Activated CD8-positive, alpha-beta memory T cell treated with anti-CD3 and anti-CD28 coated beads, Interleukin-2, amount 50 U/mL, for 24 hours (primary cell): ENCODE measurements at regions not wholly inside any gene's neighbourhood (a gene's known extent, or its start where the extent isn't known, plus 50 kb on each side); places are given as distances from the start of the nearest gene placed in this dataset.

ENCODE experiments used
- DNase-seq: peaks from one replicate; pipeline ENCODE4 v3.0.0-alpha.2; 2020; ENCODE audit errors: extremely low read depth

DNA sequence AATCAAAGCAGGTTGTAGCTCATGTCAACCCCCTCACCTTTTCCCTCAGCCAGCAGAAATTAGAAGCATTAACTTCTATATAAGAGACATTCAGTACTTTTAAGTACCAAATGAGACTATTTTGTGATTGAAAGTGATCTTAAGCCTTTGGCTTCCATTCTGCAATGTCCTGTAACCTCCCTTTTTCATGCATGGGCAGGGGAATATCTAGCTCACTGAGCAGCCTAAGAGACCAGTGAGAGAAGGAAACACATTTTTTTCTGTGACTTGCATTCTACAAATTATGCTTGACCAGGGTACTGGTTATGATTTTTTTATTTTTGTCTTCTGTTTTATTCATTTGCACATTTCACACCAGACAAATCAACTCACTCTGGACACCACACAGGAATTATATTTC, 369.6 kb downstream of the KCTD12 start:
- DNase-seq: no peak

DNA sequence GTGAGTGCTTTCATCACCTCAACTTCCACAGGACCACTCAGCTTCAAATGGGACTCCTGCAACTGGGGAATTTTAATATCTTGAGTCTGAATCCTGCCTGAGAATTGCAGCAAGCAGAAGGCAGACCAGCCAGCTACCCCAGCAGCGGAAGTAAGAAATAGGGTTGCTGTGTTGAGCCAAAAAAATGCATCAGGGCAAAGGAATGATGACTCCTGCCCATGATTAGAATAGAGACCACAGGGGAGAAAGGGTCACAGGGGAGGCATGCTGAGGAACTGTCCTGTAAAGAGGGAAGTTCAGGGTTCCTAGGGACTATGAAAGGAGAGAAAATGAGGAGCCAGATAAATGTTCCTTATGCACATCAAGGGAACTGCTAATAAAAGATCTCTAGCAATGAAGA, 370.2 kb downstream of the KCTD12 start:
- no peak for DNase-seq

GRCh38 chr13:76512721-76513145, 373.5 kb downstream of the KCTD12 start:
- no peak for DNase-seq

- no peak for DNase-seq
These were observed 380.8 kb downstream of the KCTD12 start for GRCh38 chr13:76505437-76505836.

GRCh38 chr13:76503766-76504165, 382.4 kb downstream of the KCTD12 start:
- DNase-seq: no peak

DNA sequence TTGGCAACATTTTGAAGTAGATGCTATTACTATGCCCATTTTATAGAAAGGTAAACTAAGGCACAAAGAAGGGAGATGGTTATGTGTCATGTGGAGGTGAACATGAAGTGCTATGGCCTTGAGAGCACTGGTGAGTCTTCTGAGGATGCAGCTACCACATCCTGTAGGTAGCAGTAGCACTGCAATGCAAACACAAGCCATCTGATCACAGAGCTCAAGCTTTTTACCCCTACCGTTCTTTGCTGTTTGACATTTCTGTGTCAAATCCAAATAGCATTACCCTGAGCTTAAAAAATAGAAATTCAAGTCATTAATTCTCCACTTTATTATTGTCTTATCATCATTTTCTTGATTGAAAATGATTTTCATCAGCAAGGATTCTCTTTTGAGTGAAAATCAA, 382.9 kb downstream of the KCTD12 start:
- DNase-seq: no peak

DNA sequence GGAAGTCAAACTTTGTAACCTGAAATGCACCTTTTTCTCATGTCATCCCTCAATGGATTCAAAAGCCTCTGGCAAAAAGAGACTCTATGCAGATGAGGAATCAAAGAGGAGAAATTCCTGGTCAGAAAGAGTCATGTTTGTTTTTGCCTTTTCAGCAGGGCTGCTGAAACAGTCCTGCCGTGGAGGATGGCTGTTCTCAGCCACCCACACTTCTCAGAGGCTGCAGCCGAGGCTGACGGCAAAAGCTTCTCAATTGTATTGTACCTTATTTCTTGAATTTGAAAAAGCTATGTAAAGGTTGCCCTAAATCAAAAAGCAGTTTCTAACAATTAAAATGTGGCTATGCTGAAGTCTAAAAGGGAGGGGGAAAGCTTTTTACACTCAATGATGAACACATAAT, 385.3 kb downstream of the KCTD12 start:
- DNase-seq: no peak

GRCh38 chr13:76499891-76500290, 386.3 kb downstream of the KCTD12 start:
- no peak for DNase-seq

- DNase-seq: no peak
These were observed 396.9 kb downstream of the KCTD12 start for GRCh38 chr13:76489274-76489673.

- no peak for DNase-seq
These were observed 404.5 kb downstream of the KCTD12 start for GRCh38 chr13:76481738-76482137.

GRCh38 chr13:76474966-76475365, 411.2 kb downstream of the KCTD12 start:
- DNase-seq: no peak

DNA sequence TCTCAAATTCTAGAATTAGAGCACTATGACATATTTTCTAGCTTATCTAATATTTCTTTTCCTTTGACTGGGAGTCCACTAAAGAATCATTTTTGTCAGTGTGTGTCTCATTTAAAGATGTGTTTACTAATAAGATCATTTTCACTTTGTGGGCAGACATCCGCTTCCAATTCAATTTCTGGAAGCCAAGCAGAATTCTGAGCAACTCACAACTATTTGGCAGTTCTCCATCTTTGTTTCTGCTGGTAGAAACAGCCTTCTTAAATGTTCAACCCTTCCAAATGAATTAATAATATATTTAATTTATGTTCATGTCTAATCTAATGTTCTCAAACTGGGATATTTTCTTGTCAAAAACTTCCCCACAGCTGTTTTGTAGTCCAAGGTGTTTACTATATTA, 411.8 kb downstream of the KCTD12 start:
- no peak for DNase-seq

DNA sequence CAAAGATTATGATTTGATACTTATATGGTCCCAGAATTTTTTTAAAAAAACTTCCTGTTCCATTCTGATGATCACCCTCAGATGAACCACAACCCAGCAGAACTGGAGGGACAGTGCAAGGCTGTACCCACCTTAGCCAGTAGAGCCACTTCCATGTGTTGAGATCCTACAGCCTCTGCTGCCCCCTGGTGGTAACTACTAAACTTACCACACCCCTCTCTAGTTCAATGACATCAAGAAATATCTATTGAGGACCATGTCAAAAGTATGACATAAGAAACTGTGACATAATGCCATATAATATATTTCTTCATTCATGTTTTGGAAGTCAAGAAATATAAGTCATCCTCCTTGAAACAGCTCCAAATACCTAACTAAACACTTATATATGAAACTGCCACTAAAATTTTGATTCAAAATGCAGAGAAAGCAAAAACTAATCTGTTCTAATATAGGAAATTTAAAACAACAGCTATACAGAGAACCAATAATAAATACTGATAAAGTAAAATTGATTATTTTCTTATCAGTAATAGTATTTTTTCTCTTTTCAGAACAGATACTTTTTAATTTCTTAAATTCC, 412.6 kb downstream of the KCTD12 start:
- peak; percentile 20 for DNase-seq

DNA sequence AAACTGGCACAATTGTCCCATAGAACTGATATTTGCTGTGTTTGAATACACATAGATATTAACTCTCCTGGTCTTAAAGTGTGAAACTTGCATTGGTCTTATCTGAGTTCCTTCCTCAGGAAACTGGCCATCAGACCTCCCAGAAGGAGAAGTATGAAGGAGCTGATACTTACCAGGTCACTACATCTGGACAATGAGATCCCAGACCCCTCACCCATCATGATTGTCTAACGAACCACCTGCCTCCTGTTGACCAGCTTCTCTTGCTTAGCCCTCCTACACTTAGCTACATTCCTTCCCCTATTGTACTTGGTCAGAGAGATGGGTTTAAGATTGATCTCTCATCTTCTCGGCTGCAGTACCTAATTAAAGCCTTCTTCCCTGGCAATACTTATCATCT, 413.3 kb downstream of the KCTD12 start:
- no peak for DNase-seq

GRCh38 chr13:76471486-76471885, 414.7 kb downstream of the KCTD12 start:
- DNase-seq: no peak

GRCh38 chr13:76470991-76471390, 415.2 kb downstream of the KCTD12 start:
- DNase-seq: no peak

DNA sequence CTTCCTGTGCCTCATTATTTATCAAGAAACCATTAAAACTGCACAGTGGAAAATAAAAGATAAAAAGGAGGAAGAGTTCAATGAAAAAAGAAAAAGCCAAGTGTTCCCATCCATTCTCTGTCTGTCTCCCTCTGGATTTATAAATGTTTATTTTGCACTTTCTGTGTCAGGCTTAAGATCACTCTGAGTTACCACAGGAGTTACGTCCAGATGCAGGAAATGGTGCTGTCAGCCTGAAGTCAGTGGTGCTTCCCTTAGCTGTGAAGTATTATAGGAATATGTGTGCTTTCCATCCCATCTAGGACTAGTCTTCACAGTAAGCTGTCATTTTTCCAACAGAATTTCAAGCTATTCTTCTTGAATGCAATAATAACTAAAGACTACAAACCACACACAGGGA, 420.2 kb downstream of the KCTD12 start:
- no peak for DNase-seq

DNA sequence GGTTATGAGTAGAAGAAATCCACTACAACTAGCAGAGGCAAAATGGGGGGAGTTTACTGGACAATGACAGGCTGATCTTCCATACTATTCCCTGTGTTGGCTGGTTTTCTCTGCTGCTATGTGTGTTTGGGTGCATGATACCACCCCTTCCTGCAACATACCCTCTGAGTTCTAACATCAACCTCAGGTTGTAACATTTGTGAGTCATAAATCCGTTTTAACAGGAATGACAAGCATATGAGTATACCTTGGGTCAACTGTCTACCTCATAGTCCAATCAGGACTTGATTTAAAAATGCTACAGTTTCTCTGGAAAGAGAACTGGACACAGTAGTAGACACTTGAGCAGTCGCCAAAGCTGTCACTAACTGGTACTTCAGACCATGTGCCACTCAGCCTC, 422.9 kb downstream of the KCTD12 start:
- DNase-seq: no peak

DNA sequence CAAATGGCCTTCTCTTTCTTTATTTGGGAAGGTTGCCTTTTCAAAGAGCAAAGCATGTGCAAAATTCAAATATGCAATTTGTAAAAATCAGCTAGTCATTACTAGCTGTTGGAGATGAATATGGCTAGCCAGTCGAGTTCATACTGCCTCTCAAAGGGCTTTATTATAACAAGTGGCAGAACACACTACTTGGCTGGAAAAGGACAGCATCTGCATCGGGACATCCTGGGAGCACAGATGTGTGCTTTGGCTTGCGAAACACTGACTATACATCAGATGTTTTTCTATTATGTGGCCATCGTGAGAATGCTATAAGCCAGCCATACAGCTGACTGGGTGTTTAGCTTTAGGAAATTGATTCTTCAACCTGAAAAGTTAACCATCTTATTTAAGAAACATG, 424.2 kb downstream of the KCTD12 start:
- DNase-seq: no peak

DNA sequence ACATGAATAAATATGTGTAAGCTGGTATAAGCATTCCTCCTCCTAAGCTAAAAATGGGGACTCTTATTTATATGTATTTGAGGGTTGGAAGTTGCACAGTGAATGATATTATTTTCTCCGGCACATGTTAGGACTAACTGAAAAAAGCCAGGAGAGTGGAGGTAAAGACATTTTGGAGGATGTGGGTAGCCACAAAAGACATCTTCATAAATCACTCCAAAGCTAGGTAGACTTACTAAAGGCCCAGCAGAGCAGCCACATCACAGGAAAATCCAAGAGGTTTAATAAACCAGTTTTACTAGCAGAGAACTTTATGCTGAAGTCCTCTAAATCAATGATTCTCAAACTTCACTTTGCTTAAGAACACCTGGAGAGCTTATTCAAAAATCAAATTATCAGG, 424.7 kb downstream of the KCTD12 start:
- DNase-seq: no peak

DNA sequence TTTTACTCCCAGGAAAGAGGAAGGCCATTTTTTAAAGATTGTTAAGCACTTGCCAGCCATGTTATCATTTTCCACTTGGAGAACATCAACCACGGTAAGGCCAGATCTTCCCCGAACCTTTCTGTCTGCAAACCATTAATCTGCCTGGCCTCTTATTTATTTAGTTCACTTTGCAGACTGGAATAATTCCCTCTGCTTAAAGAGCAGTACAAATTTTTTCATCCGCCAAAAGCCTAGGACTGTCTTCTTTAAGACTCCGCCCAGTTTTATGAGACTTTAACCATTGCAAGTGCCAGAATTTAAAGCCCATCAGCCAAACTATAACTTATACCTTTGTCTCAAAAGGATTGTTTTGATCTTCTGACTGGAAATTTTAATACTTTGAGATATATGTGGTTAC, 426.3 kb downstream of the KCTD12 start:
- DNase-seq: no peak

DNA sequence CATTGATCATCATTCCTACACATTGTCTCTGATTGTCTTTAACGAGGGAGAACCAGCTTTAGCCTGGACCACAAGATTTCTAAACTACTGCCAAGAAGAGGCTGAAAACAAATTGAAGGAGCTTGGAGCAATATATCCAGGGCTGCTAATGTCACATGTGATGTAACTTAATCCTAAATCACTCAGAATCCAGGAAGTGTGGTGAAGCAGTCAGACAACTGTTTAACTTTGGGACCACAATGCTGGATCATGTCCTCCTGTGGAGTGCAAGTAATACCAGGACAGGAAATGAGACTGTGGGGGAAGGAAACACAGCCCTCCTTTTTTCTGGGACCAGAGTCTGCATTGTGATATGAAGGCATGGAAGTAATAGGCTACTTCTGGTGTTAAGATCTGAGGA, 430.2 kb downstream of the KCTD12 start:
- DNase-seq: no peak

GRCh38 chr13:76454991-76455390, 431.2 kb downstream of the KCTD12 start:
- no peak for DNase-seq

DNA sequence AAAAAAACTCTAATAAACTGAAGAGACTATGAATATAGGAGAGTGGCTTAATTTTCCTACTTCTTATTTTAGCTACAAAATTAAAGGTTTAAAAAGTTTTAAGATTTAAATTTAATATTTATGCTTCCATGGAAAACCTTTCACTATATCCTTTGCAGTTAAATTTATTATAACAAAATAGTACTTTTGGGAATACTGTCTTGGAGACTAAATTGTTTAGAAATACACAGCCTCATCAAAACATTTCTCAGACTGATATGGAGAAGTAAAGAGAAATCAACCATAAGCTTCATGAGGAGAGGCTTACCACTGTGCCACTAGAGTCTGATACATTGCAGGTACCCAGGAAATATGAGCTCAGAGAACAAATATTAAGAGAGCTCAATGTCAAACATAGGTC, 436.5 kb downstream of the KCTD12 start:
- DNase-seq: no peak

DNA sequence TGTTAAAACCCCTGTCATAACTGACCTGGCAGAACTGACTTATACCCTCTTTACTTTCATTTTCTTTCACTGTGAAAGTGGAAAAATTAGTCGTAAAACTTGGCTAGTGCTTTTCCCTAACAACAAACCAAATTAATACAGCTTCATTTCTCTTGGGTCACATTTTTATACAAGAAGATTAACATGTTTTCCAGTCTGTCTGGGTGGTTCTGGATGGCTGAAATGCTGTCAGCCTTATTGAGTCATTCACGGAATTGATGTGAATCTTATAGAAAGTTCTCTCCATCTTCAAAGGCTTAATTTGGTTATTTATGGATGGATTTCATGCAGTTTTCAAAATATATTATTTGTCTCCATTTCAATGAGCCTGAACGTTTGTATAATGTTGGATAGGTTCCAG, 440.0 kb downstream of the KCTD12 start:
- DNase-seq: no peak
